K562 (cell line): ENCODE measurements at regions not wholly inside any gene's neighbourhood (a gene's known extent, or its start where the extent isn't known, plus 50 kb on each side); places are given as distances from the start of the nearest gene placed in this dataset.

Source experiments
- ATAC-seq: fragments of 200-7000 bp; cut with Tn5 transposase; 3 replicates; pipeline ENCODE4 v1.9.1; 2020; ENCODE audit warnings: moderate library complexity
- BruUV-seq: library from RNA; stranded (reverse); fragments of 400-500 nt; replicated peaks from 2 replicates; lab custom pipeline; 2021; lab: Mats Ljungman, UMichigan
- CTCF ChIA-PET: fragments of 300-600 bp; formaldehyde crosslinking; extraction: SDS; loops from one replicate; lab custom pipeline; 2021; ENCODE audit warnings: low intra/inter-chr PET ratio; lab: Yijun Ruan, JAX
- POLR2A ChIA-PET: fragments of 300-600, 350-650 bp; sonication (Branson Sonifier 250); formaldehyde crosslinking; extraction: SDS; loops from one replicate; lab custom pipeline; 2021; ENCODE audit warnings: antibody characterized with exemption, inconsistent platforms; lab: Yijun Ruan, JAX
- DNase-seq, 4 experiments: peaks; one replicate each; pipeline versions ENCODE4 v3.0.0 to v3.0.0-alpha.2; 2011 to 2018; ENCODE audit warnings: low spot score in 3 of 4, mixed read lengths in 3 of 4; ENCODE audit errors: extremely low read depth in 1 of 4
- FAIRE-seq: peaks from 2 replicates; lab custom pipeline; 2011; peaks lifted over from hg19 to GRCh38; lab: Jason Lieb, UNC
- H2AFZ ChIP-seq: 2 replicates; pipeline ENCODE4 v1.6.0; 2011; ENCODE audit warnings: low read depth, low read length, control low read depth, inconsistent platforms
- H3K27ac ChIP-seq: fragments of 200-600 bp; 3 replicates; pipeline ENCODE4 v1.8.0; 2011; ENCODE audit warnings: low read depth, mild to moderate bottlenecking, control low read depth, inconsistent platforms, low read length, moderate library complexity, mixed read lengths; ENCODE audit errors: extremely low read depth
- H3K27me3 ChIP-seq, 2 experiments: fragments of 300-600 bp in 1 of 2; 2 replicates in 1 of 2; 3 replicates in 1 of 2; pipeline versions ENCODE4 v1.6.0 to v1.8.0; 2011; ENCODE audit warnings: inconsistent platforms in 2 of 2, low read length in 2 of 2, mild to moderate bottlenecking in 1 of 2, mixed read lengths in 1 of 2, moderate library complexity in 1 of 2; ENCODE audit not compliant: control insufficient read depth in 2 of 2, insufficient read depth in 2 of 2
- H3K36me3 ChIP-seq: fragments of 300-600 bp; 3 replicates; pipeline ENCODE4 v1.8.0; 2011; ENCODE audit warnings: mild to moderate bottlenecking, low read length, inconsistent platforms; ENCODE audit not compliant: control insufficient read depth, insufficient read depth
- H3K4me1 ChIP-seq, 2 experiments: fragments of 200-600 bp in 1 of 2; replicated peaks in 1 of 2; 2 replicates in 1 of 2; 3 replicates in 1 of 2; pipeline versions ENCODE4 v1.5.1 to v1.8.0; 2011; ENCODE audit warnings: inconsistent platforms in 2 of 2, low read length in 2 of 2, mild to moderate bottlenecking in 1 of 2, mixed read lengths in 1 of 2, moderate library complexity in 1 of 2; ENCODE audit not compliant: control insufficient read depth in 2 of 2, insufficient read depth in 2 of 2
- H3K4me2 ChIP-seq: 2 replicates; pipeline ENCODE4 v1.6.1; 2011; ENCODE audit warnings: low read length, control low read depth, inconsistent platforms, mixed read lengths; ENCODE audit not compliant: insufficient read depth
- H3K4me3 ChIP-seq: fragments of 200-600 bp; sonication (generic), shearing (Covaris generic); 2 replicates; pipeline ENCODE4 v1.5.1; 2016; ENCODE audit warnings: control low read depth, inconsistent platforms
- H3K79me2 ChIP-seq: fragments of 200-600 bp; 3 replicates; pipeline ENCODE4 v1.8.0; 2011; ENCODE audit warnings: low read length, inconsistent platforms; ENCODE audit not compliant: control insufficient read depth, insufficient read depth
- H3K9ac ChIP-seq, 2 experiments: 2 replicates each; pipeline versions ENCODE4 v1.6.0 to v1.6.1; 2011; ENCODE audit warnings: low read depth in 2 of 2, low read length in 2 of 2, control low read depth in 1 of 2, inconsistent platforms in 1 of 2, mild to moderate bottlenecking in 1 of 2, mixed read lengths in 1 of 2; ENCODE audit not compliant: insufficient read depth in 1 of 2
- H3K9me1 ChIP-seq: one replicate; pipeline ENCODE4 v1.6.0; 2011; ENCODE audit warnings: inconsistent platforms, mild to moderate bottlenecking, low read length, moderate library complexity; ENCODE audit not compliant: control insufficient read depth, insufficient read depth
- H3K9me3 ChIP-seq: replicated peaks from 2 replicates; pipeline ENCODE4 v1.5.1; 2011; ENCODE audit warnings: low read depth, low read length, inconsistent platforms; ENCODE audit not compliant: control insufficient read depth, insufficient read depth
- H4K20me1 ChIP-seq: replicated peaks from 2 replicates; pipeline ENCODE4 v1.6.1; 2011; ENCODE audit warnings: low read length, inconsistent platforms, mixed read lengths; ENCODE audit not compliant: control insufficient read depth, insufficient read depth
- FOXA1 ChIP-seq: fragments of 450-650 bp; IDR thresholded peaks from 2 replicates; pipeline ENCODE4 v1.6.1; 2016; ENCODE audit warnings: mild to moderate bottlenecking, borderline replicate concordance
- FUS ChIP-seq: fragments of 200-400 bp; formaldehyde crosslinking; optimal IDR thresholded peaks from 2 replicates; pipeline ENCODE3; 2017; ENCODE audit warnings: low read depth, low read length
- GATAD2A ChIP-seq: fragments of 450-650 bp; IDR thresholded peaks from 2 replicates; pipeline ENCODE4 v1.6.1; 2017
- HOXB6 ChIP-seq: fragments of 250-450 bp; sonication (Bioruptor Pico); IDR thresholded peaks from 2 replicates; pipeline ENCODE4 v1.5.1; 2022; ENCODE audit warnings: mild to moderate bottlenecking, borderline replicate concordance
- MLX ChIP-seq, 2 experiments: fragments of 450-650 bp in 1 of 2; sonication (generic) in 1 of 2; formaldehyde crosslinking; conservative IDR thresholded peaks; 2 replicates each; pipeline versions ENCODE4 v1.4.0 to v1.8.1; 2020 to 2022; ENCODE audit warnings: mild to moderate bottlenecking in 1 of 2, missing genetic modification reagents in 1 of 2
- PKNOX1 ChIP-seq: fragments of 450-650 bp; IDR thresholded peaks from 2 replicates; pipeline ENCODE4 v1.6.1; 2016
- ZKSCAN8 ChIP-seq: fragments of 200-800 bp; sonication (Bioruptor generic); IDR thresholded peaks from 2 replicates; pipeline ENCODE4 v1.6.1; 2016; ENCODE audit warnings: missing genetic modification characterization, missing compliant biosample characterization
- ZNF143 ChIP-seq: sonication (generic); formaldehyde crosslinking; IDR thresholded peaks from 2 replicates; pipeline ENCODE4 v1.9.0; 2022; ENCODE audit warnings: mild to moderate bottlenecking, missing genetic modification reagents
- WGBS: fragments of 100-300 bp; shearing (Covaris generic); methylation state at CpG from one replicate; pipeline ENCODE4 v1.1.6; 2016; ENCODE audit warnings: low coverage, mixed read lengths; ENCODE audit not compliant: insufficient coverage; ENCODE audit errors: missing lambda C conversion rate; 5-methylcytosine and 5-hydroxymethylcytosine counted together
- in situ Hi-C: fragments of 300-500 bp; cut with MboI; formaldehyde crosslinking; loops from 4 replicates; pipeline ENCODE4 v1.15.0; 2018; ENCODE audit warnings: inconsistent platforms, mixed read lengths
- intact Hi-C: fragments of 100-400 bp; cut with micrococcal nuclease; formaldehyde crosslinking; loops from 2 replicates; pipeline ENCODE4 v1.14.2; 2022
- TF ChIP-seq, protein P1 (sequence below): sonication (generic); formaldehyde crosslinking; IDR thresholded peaks from 2 replicates; pipeline ENCODE4 v1.8.1; 2023; ENCODE audit warnings: mild to moderate bottlenecking, missing genetic modification reagents
- TF ChIP-seq, protein P2 (sequence below): fragments of 450-650 bp; IDR thresholded peaks from 2 replicates; pipeline ENCODE4 v1.6.1; 2016; ENCODE audit warnings: antibody characterized with exemption

DNA sequence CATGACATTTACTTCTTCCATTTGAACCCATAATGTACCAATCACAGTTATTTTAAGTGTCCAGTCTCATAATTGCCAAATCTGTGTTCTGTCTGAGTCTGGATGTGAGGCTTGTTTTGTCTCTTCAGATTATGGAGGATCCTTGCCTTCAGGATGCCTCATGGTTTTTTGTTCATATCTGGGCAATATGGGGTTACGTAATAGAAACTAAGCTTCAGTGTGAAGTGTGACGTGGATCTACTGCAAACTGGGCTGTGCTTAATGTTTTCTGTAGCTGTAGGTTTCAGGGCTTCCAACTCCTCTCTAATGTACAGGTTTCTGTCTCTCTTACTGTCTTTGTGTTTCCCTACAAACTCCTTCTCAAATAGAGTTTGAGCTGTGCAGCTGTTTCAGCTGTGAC lies 223.7 kb upstream of the ADARB2 start (continued):
- TF ChIP-seq, protein P1, sequence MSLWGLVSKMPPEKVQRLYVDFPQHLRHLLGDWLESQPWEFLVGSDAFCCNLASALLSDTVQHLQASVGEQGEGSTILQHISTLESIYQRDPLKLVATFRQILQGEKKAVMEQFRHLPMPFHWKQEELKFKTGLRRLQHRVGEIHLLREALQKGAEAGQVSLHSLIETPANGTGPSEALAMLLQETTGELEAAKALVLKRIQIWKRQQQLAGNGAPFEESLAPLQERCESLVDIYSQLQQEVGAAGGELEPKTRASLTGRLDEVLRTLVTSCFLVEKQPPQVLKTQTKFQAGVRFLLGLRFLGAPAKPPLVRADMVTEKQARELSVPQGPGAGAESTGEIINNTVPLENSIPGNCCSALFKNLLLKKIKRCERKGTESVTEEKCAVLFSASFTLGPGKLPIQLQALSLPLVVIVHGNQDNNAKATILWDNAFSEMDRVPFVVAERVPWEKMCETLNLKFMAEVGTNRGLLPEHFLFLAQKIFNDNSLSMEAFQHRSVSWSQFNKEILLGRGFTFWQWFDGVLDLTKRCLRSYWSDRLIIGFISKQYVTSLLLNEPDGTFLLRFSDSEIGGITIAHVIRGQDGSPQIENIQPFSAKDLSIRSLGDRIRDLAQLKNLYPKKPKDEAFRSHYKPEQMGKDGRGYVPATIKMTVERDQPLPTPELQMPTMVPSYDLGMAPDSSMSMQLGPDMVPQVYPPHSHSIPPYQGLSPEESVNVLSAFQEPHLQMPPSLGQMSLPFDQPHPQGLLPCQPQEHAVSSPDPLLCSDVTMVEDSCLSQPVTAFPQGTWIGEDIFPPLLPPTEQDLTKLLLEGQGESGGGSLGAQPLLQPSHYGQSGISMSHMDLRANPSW (CRISPR knock-in tag): no peak
- no peak for TF ChIP-seq ZKSCAN8 (CRISPR knock-in tag)
- TF ChIP-seq, protein P2, sequence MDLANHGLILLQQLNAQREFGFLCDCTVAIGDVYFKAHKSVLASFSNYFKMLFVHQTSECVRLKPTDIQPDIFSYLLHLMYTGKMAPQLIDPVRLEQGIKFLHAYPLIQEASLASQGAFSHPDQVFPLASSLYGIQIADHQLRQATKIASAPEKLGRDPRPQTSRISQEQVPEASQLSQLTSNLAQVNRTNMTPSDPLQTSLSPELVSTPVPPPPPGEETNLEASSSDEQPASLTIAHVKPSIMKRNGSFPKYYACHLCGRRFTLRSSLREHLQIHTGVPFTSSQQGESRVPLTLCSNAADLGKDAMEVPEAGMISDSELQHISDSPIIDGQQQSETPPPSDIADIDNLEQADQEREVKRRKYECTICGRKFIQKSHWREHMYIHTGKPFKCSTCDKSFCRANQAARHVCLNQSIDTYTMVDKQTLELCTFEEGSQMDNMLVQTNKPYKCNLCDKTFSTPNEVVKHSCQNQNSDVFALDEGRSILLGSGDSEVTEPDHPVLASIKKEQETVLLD: no peak

GRCh38 chr10:1957057-1957456 lies 219.7 kb upstream of the ADARB2 start:
- H3K9ac ChIP-seq: no peak overlapping the region
- no TSS peak for BruUV-seq
- H4K20me1 ChIP-seq: no peaks in the 10 kb centered on the region
- H3K4me2 ChIP-seq: no peak overlapping the region
- ATAC-seq (no peak), DNase-seq (no peak)
- intact Hi-C loops: no loop called here
- WGBS: 0% methylated on average over 4 of the region's 4 CpGs
- ChIA-PET POLR2A (no interaction called here), CTCF (no interaction called here)
- H3K36me3 ChIP-seq: no peaks in the 10 kb centered on the region
- H2AFZ ChIP-seq: no peak overlapping the region
- TF ChIP-seq FOXA1 (no peak), ZNF143 (CRISPR knock-in tag) (no peak), HOXB6 (no peak), FUS (no peak), PKNOX1 (no peak), GATAD2A (no peak), MLX (CRISPR knock-in tag; conservative IDR thresholded peaks at IDR 0.05) (no peak)
- TF ChIP-seq, all 486 proteins: peak for 0
- no peak overlapping the region for H3K27ac ChIP-seq
- H3K4me3 ChIP-seq: no peak overlapping the region
- H3K4me1 ChIP-seq: no peaks in the 10 kb centered on the region
- H3K79me2 ChIP-seq: no peaks in the 10 kb centered on the region
- H3K27me3 ChIP-seq: peaks cover 0 to 12% of the 10 kb centered on the region in 2 experiments; a peak in 2 of 5 replicates
- H3K9me1 ChIP-seq: no peaks in the 10 kb centered on the region
- no peak for FAIRE-seq
- in situ Hi-C loops: no loop called here
- no peaks in the 10 kb centered on the region for H3K9me3 ChIP-seq
